Effector memory CD8-positive, alpha-beta T cell (primary cell): ENCODE measurements at regions not wholly inside any gene's neighbourhood (a gene's known extent, or its start where the extent isn't known, plus 50 kb on each side); places are given as distances from the start of the nearest gene placed in this dataset.

ENCODE experiments used
- ATAC-seq: fragments of 150-1000 bp; cut with Tn5 transposase; replicated peaks from 2 replicates; pipeline ENCODE4 v1.10.0; 2021; ENCODE audit warnings: mild to moderate bottlenecking, moderate library complexity
- DNase-seq, 3 experiments: peaks; one replicate each; pipeline ENCODE4 v3.0.0; 2021
- H3K27ac Mint-ChIP-seq, 2 donors: one replicate each; pipeline ENCODE4 v1.8.0; 2022; ENCODE audit warnings: mild to moderate bottlenecking in 2 of 2, mixed read lengths in 2 of 2, moderate library complexity in 2 of 2
- H3K27me3 Mint-ChIP-seq, 2 donors: one replicate each; pipeline ENCODE4 v1.8.0; 2022; ENCODE audit warnings: mixed read lengths in 2 of 2
- H3K36me3 Mint-ChIP-seq: one replicate; pipeline ENCODE4 v1.8.0; 2022; ENCODE audit warnings: mild to moderate bottlenecking, moderate library complexity, mixed read lengths; ENCODE audit not compliant: insufficient read depth
- H3K4me1 Mint-ChIP-seq, 2 donors: one replicate each; pipeline ENCODE4 v1.8.0; 2022; ENCODE audit warnings: low read depth in 2 of 2, mixed read lengths in 2 of 2
- H3K4me3 Mint-ChIP-seq, 2 donors: one replicate each; pipeline ENCODE4 v1.8.0; 2022; ENCODE audit warnings: mild to moderate bottlenecking in 2 of 2, mixed read lengths in 2 of 2, moderate library complexity in 2 of 2
- H3K9me3 Mint-ChIP-seq, 2 donors: one replicate each; pipeline ENCODE4 v1.8.0; 2022; ENCODE audit warnings: mixed read lengths in 2 of 2

GRCh38 chr6:105759015-105759414, 327.1 kb upstream of the PRDM1 start:
- H3K36me3 Mint-ChIP-seq, result no peaks in the 10 kb centered on the region
- ATAC-seq, result no peak

GRCh38 chr6:105757512-105758200, 328.5 kb upstream of the PRDM1 start:
- ATAC-seq, result no peak
- H3K9me3 Mint-ChIP-seq, result no peaks in the 10 kb centered on the region
- H3K4me1 Mint-ChIP-seq, result peaks cover 2 to 7% of the 10 kb centered on the region in 2 donors
- peaks cover 0 to 8% of the 10 kb centered on the region in 2 donors for H3K27me3 Mint-ChIP-seq
- H3K27ac Mint-ChIP-seq, result no peak overlapping the region
- peaks cover 4% of the 10 kb centered on the region for H3K36me3 Mint-ChIP-seq
- no peak overlapping the region for H3K4me3 Mint-ChIP-seq
- no peak for DNase-seq

More at GRCh38 chr6:105759015-105759414, 327.1 kb upstream of the PRDM1 start:
- Mint-ChIP-seq H3K4me3 (no peak overlapping the region), H3K27me3 (peaks cover 0 to 8% of the 10 kb centered on the region in 2 donors), H3K4me1 (peaks cover 2 to 7% of the 10 kb centered on the region in 2 donors), H3K9me3 (peaks cover 0 to 2% of the 10 kb centered on the region in 2 donors), H3K27ac (no peak overlapping the region)
- no peak for DNase-seq

GRCh38 chr6:105755885-105756284, 330.3 kb upstream of the PRDM1 start:
- H3K9me3 Mint-ChIP-seq, result no peaks in the 10 kb centered on the region
- peaks cover 2 to 7% of the 10 kb centered on the region in 2 donors for H3K4me1 Mint-ChIP-seq
- no peak for ATAC-seq
- H3K27ac Mint-ChIP-seq, result peak overlapping the region in 1 of 2 donors; percentile 21
- H3K4me3 Mint-ChIP-seq, result no peak overlapping the region
- peaks cover 4% of the 10 kb centered on the region for H3K36me3 Mint-ChIP-seq
- H3K27me3 Mint-ChIP-seq, result peaks cover 0 to 8% of the 10 kb centered on the region in 2 donors
- no peak for DNase-seq

GRCh38 chr6:105753620-105754211, 332.4 kb upstream of the PRDM1 start:
- Mint-ChIP-seq H3K9me3 (no peaks in the 10 kb centered on the region), H3K27ac (no peak overlapping the region), H3K27me3 (peaks cover 0 to 8% of the 10 kb centered on the region in 2 donors), H3K4me3 (no peak overlapping the region), H3K4me1 (peaks cover 2 to 7% of the 10 kb centered on the region in 2 donors), H3K36me3 (peaks cover 4% of the 10 kb centered on the region)
- DNase-seq (no peak), ATAC-seq (no peak)

GRCh38 chr6:105753207-105753606, 332.9 kb upstream of the PRDM1 start:
- peaks cover 2 to 7% of the 10 kb centered on the region in 2 donors for H3K4me1 Mint-ChIP-seq
- peaks cover 4% of the 10 kb centered on the region for H3K36me3 Mint-ChIP-seq
- no peak overlapping the region for H3K4me3 Mint-ChIP-seq
- peaks cover 0 to 8% of the 10 kb centered on the region in 2 donors for H3K27me3 Mint-ChIP-seq
- no peaks in the 10 kb centered on the region for H3K9me3 Mint-ChIP-seq
- ATAC-seq, result no peak
- DNase-seq, result no peak
- H3K27ac Mint-ChIP-seq, result no peak overlapping the region

- no peaks in the 10 kb centered on the region for H3K27me3 Mint-ChIP-seq
- ATAC-seq (no peak), DNase-seq (no peak)
- H3K4me3 Mint-ChIP-seq, result no peak overlapping the region
- peaks cover 0 to 4% of the 10 kb centered on the region in 2 donors for H3K4me1 Mint-ChIP-seq
- H3K36me3 Mint-ChIP-seq, result peaks cover 4% of the 10 kb centered on the region
- no peaks in the 10 kb centered on the region for H3K9me3 Mint-ChIP-seq
- H3K27ac Mint-ChIP-seq, result no peak overlapping the region
Measured at GRCh38 chr6:105750089-105750488, 336.0 kb upstream of the PRDM1 start.

- Mint-ChIP-seq H3K9me3 (no peaks in the 10 kb centered on the region), H3K36me3 (peaks cover 4% of the 10 kb centered on the region), H3K4me1 (peaks cover 0 to 4% of the 10 kb centered on the region in 2 donors), H3K4me3 (no peak overlapping the region), H3K27me3 (no peaks in the 10 kb centered on the region), H3K27ac (no peak overlapping the region)
- no peak for ATAC-seq
- no peak for DNase-seq
Measured at GRCh38 chr6:105748737-105749161, 337.4 kb upstream of the PRDM1 start.

GRCh38 chr6:105747823-105748405, 338.2 kb upstream of the PRDM1 start:
- ATAC-seq, result no peak
- H3K27ac Mint-ChIP-seq, result no peak overlapping the region
- no peaks in the 10 kb centered on the region for H3K27me3 Mint-ChIP-seq
- peaks cover 0 to 4% of the 10 kb centered on the region in 2 donors for H3K4me1 Mint-ChIP-seq
- peaks cover under 1% of the 10 kb centered on the region for H3K36me3 Mint-ChIP-seq
- no peaks in the 10 kb centered on the region for H3K9me3 Mint-ChIP-seq
- DNase-seq, result no peak
- no peak overlapping the region for H3K4me3 Mint-ChIP-seq

- H3K4me3 Mint-ChIP-seq, result no peak overlapping the region
Measured at GRCh38 chr6:105746509-105746908, 339.6 kb upstream of the PRDM1 start.

GRCh38 chr6:105746130-105746505, 340.0 kb upstream of the PRDM1 start:
- no peak overlapping the region for H3K4me3 Mint-ChIP-seq
- no peak overlapping the region for H3K27ac Mint-ChIP-seq
- no peak for DNase-seq
- no peak for ATAC-seq
- H3K36me3 Mint-ChIP-seq, result no peaks in the 10 kb centered on the region
- no peaks in the 10 kb centered on the region for H3K9me3 Mint-ChIP-seq
- no peaks in the 10 kb centered on the region for H3K27me3 Mint-ChIP-seq
- peaks cover 0 to 4% of the 10 kb centered on the region in 2 donors for H3K4me1 Mint-ChIP-seq

More at GRCh38 chr6:105746509-105746908, 339.6 kb upstream of the PRDM1 start:
- DNase-seq (no peak), ATAC-seq (no peak)
- Mint-ChIP-seq H3K27ac (no peak overlapping the region), H3K4me1 (peaks cover 0 to 4% of the 10 kb centered on the region in 2 donors), H3K27me3 (no peaks in the 10 kb centered on the region), H3K36me3 (no peaks in the 10 kb centered on the region), H3K9me3 (no peaks in the 10 kb centered on the region)

GRCh38 chr6:105745464-105746129, 340.5 kb upstream of the PRDM1 start:
- Mint-ChIP-seq H3K9me3 (no peaks in the 10 kb centered on the region), H3K27me3 (no peaks in the 10 kb centered on the region), H3K27ac (no peak overlapping the region), H3K36me3 (no peaks in the 10 kb centered on the region), H3K4me1 (peaks cover 0 to 4% of the 10 kb centered on the region in 2 donors), H3K4me3 (no peak overlapping the region)
- ATAC-seq, result no peak
- no peak for DNase-seq

- Mint-ChIP-seq H3K9me3 (no peaks in the 10 kb centered on the region), H3K27ac (no peak overlapping the region), H3K27me3 (no peaks in the 10 kb centered on the region), H3K4me3 (no peak overlapping the region), H3K36me3 (no peaks in the 10 kb centered on the region), H3K4me1 (peaks cover 0 to 4% of the 10 kb centered on the region in 2 donors)
- no peak for DNase-seq
- ATAC-seq, result no peak
Measured at GRCh38 chr6:105744815-105745214, 341.3 kb upstream of the PRDM1 start.

- no peak overlapping the region for H3K27ac Mint-ChIP-seq
- no peaks in the 10 kb centered on the region for H3K36me3 Mint-ChIP-seq
- no peak for ATAC-seq
Measured at GRCh38 chr6:105740946-105741645, 338.2 kb upstream of the PREP start.

More at GRCh38 chr6:105740946-105741645, 338.2 kb upstream of the PREP start:
- no peaks in the 10 kb centered on the region for H3K9me3 Mint-ChIP-seq
- no peak overlapping the region for H3K4me3 Mint-ChIP-seq
- H3K4me1 Mint-ChIP-seq, result peaks cover 7 to 14% of the 10 kb centered on the region in 2 donors
- no peaks in the 10 kb centered on the region for H3K27me3 Mint-ChIP-seq
- DNase-seq, result no peak
